Fibroblast of lung (primary cell): ENCODE measurements at regions not wholly inside any gene's neighbourhood (a gene's known extent, or its start where the extent isn't known, plus 50 kb on each side); places are given as distances from the start of the nearest gene placed in this dataset.

Source experiments
- CTCF ChIP-seq, 2 donors: IDR thresholded peaks in 1 of 2; conservative IDR thresholded peaks in 1 of 2; 1 replicate in 1 of 2; 2 replicates in 1 of 2; pipeline ENCODE4 v1.5.1; 2011 to 2012; ENCODE audit warnings: low read length in 2 of 2, control low read depth in 1 of 2, inconsistent platforms in 1 of 2, low read depth in 1 of 2, mild to moderate bottlenecking in 1 of 2
- EZH2 ChIP-seq: IDR thresholded peaks from 2 replicates; pipeline ENCODE4 v1.5.1; 2012; ENCODE audit warnings: low read length, control low read depth, mild to moderate bottlenecking; ENCODE audit errors: missing control alignments

- no peak for TF ChIP-seq CTCF (conservative IDR thresholded peaks at IDR 0.05 in 1 of 2, IDR thresholded peaks at IDR 0.05 in 1 of 2; ENCODE audit: low read depth in 1 of 2, low read length in 2 of 2)
- no peak for TF ChIP-seq EZH2
These were observed 959.9 kb upstream of the ADGRL4 start for GRCh38 chr1:79966438-79966837.
